ENCODE measurements at regions not wholly inside any gene's neighbourhood (a gene's known extent, or its start where the extent isn't known, plus 50 kb on each side); places are given as distances from the start of the nearest gene placed in this dataset.

DNA sequence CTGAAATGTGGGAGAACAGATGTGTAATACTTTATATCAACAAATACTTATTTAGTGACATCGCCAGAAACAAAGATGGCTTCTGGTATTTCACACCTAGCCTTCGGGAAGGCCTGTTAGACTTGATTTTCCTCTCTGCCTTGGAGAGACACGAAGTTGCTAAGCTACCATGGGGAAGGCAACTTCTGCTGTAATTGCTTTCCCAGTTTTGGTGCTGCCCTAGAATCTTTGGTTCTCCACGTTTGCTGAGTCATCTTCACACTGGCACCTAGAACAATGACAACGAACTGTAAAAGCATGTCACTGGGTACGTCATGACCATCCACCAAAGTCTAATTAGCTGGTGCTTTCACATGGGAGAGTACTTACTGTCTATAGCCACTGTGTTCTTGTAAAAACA is 58.7 kb upstream of the ACTR3 start:
- H3K4me1 ChIP-seq (ENCODE audit: insufficient read depth) = no peaks in the 10 kb centered on the region
- H3K9me2 ChIP-seq (ENCODE audit: insufficient read depth) = 0 out of 2 replicates have a peak, but pooled peaks cover 5% of the 10 kb centered on the region
- peak overlapping the region; percentile 45 for H2AFZ ChIP-seq
- no peaks in the 10 kb centered on the region for H3K36me3 ChIP-seq (ENCODE audit: insufficient read depth)
- H3K27me3 Mint-ChIP-seq (ENCODE audit: insufficient read depth, low read depth, poor library complexity) = peaks cover 7% of the 10 kb centered on the region
- no peak for TF ChIP-seq EZH2phosphoT487 (IDR thresholded peaks at IDR 0.05; ENCODE audit: unreplicated experiment)
- TF ChIP-seq, protein P1, sequence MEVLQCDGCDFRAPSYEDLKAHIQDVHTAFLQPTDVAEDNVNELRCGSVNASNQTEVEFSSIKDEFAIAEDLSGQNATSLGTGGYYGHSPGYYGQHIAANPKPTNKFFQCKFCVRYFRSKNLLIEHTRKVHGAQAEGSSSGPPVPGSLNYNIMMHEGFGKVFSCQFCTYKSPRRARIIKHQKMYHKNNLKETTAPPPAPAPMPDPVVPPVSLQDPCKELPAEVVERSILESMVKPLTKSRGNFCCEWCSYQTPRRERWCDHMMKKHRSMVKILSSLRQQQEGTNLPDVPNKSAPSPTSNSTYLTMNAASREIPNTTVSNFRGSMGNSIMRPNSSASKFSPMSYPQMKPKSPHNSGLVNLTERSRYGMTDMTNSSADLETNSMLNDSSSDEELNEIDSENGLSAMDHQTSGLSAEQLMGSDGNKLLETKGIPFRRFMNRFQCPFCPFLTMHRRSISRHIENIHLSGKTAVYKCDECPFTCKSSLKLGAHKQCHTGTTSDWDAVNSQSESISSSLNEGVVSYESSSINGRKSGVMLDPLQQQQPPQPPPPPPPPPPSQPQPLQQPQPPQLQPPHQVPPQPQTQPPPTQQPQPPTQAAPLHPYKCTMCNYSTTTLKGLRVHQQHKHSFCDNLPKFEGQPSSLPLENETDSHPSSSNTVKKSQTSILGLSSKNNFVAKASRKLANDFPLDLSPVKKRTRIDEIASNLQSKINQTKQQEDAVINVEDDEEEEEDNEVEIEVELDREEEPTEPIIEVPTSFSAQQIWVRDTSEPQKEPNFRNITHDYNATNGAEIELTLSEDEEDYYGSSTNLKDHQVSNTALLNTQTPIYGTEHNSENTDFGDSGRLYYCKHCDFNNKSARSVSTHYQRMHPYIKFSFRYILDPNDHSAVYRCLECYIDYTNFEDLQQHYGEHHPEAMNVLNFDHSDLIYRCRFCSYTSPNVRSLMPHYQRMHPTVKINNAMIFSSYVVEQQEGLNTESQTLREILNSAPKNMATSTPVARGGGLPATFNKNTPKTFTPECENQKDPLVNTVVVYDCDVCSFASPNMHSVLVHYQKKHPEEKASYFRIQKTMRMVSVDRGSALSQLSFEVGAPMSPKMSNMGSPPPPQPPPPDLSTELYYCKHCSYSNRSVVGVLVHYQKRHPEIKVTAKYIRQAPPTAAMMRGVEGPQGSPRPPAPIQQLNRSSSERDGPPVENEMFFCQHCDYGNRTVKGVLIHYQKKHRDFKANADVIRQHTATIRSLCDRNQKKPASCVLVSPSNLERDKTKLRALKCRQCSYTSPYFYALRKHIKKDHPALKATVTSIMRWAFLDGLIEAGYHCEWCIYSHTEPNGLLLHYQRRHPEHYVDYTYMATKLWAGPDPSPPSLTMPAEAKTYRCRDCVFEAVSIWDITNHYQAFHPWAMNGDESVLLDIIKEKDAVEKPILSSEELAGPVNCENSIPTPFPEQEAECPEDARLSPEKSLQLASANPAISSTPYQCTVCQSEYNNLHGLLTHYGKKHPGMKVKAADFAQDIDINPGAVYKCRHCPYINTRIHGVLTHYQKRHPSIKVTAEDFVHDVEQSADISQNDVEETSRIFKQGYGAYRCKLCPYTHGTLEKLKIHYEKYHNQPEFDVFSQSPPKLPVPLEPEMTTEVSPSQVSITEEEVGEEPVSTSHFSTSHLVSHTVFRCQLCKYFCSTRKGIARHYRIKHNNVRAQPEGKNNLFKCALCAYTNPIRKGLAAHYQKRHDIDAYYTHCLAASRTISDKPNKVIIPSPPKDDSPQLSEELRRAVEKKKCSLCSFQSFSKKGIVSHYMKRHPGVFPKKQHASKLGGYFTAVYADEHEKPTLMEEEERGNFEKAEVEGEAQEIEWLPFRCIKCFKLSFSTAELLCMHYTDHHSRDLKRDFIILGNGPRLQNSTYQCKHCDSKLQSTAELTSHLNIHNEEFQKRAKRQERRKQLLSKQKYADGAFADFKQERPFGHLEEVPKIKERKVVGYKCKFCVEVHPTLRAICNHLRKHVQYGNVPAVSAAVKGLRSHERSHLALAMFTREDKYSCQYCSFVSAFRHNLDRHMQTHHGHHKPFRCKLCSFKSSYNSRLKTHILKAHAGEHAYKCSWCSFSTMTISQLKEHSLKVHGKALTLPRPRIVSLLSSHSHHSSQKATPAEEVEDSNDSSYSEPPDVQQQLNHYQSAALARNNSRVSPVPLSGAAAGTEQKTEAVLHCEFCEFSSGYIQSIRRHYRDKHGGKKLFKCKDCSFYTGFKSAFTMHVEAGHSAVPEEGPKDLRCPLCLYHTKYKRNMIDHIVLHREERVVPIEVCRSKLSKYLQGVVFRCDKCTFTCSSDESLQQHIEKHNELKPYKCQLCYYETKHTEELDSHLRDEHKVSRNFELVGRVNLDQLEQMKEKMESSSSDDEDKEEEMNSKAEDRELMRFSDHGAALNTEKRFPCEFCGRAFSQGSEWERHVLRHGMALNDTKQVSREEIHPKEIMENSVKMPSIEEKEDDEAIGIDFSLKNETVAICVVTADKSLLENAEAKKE (CRISPR knock-in tag; IDR thresholded peaks at IDR 0.05) = no peak
- TF ChIP-seq NANOG (IDR thresholded peaks at IDR 0.05; ENCODE audit: borderline replicate concordance) = no peak
- TF ChIP-seq CREB1 (CRISPR knock-in tag; IDR thresholded peaks at IDR 0.05; ENCODE audit: low read depth) = no peak
- no peak for TF ChIP-seq POLR2AphosphoS5 (IDR thresholded peaks at IDR 0.05; ENCODE audit: low read depth)
- TF ChIP-seq, protein P2, sequence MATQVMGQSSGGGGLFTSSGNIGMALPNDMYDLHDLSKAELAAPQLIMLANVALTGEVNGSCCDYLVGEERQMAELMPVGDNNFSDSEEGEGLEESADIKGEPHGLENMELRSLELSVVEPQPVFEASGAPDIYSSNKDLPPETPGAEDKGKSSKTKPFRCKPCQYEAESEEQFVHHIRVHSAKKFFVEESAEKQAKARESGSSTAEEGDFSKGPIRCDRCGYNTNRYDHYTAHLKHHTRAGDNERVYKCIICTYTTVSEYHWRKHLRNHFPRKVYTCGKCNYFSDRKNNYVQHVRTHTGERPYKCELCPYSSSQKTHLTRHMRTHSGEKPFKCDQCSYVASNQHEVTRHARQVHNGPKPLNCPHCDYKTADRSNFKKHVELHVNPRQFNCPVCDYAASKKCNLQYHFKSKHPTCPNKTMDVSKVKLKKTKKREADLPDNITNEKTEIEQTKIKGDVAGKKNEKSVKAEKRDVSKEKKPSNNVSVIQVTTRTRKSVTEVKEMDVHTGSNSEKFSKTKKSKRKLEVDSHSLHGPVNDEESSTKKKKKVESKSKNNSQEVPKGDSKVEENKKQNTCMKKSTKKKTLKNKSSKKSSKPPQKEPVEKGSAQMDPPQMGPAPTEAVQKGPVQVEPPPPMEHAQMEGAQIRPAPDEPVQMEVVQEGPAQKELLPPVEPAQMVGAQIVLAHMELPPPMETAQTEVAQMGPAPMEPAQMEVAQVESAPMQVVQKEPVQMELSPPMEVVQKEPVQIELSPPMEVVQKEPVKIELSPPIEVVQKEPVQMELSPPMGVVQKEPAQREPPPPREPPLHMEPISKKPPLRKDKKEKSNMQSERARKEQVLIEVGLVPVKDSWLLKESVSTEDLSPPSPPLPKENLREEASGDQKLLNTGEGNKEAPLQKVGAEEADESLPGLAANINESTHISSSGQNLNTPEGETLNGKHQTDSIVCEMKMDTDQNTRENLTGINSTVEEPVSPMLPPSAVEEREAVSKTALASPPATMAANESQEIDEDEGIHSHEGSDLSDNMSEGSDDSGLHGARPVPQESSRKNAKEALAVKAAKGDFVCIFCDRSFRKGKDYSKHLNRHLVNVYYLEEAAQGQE (IDR thresholded peaks at IDR 0.05; ENCODE audit: unreplicated experiment) = no peak
- no peak for TF ChIP-seq ZNF114 (CRISPR knock-in tag; IDR thresholded peaks at IDR 0.05)
- TF ChIP-seq EZH2 (IDR thresholded peaks at IDR 0.05; ENCODE audit: low read depth, unreplicated experiment) = no peak
- TF ChIP-seq, protein P3, sequence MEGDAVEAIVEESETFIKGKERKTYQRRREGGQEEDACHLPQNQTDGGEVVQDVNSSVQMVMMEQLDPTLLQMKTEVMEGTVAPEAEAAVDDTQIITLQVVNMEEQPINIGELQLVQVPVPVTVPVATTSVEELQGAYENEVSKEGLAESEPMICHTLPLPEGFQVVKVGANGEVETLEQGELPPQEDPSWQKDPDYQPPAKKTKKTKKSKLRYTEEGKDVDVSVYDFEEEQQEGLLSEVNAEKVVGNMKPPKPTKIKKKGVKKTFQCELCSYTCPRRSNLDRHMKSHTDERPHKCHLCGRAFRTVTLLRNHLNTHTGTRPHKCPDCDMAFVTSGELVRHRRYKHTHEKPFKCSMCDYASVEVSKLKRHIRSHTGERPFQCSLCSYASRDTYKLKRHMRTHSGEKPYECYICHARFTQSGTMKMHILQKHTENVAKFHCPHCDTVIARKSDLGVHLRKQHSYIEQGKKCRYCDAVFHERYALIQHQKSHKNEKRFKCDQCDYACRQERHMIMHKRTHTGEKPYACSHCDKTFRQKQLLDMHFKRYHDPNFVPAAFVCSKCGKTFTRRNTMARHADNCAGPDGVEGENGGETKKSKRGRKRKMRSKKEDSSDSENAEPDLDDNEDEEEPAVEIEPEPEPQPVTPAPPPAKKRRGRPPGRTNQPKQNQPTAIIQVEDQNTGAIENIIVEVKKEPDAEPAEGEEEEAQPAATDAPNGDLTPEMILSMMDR (conservative IDR thresholded peaks at IDR 0.05; ENCODE audit: low read depth in 2 of 2) = no peak
- no peaks in the 10 kb centered on the region for H3K9me3 Mint-ChIP-seq
- H3K4me2 ChIP-seq = no peak overlapping the region
- H3F3A ChIP-seq (replicated peaks; ENCODE audit: low read depth) = no peaks in the 10 kb centered on the region
- no peaks in the 10 kb centered on the region; the same call in 2 of the 3 replicates for H3K36me3 Mint-ChIP-seq (ENCODE audit: low read depth)
- H3K4me3 ChIP-seq = no peak overlapping the region
- no peak overlapping the region for H3K27ac ChIP-seq (ENCODE audit: low read depth)
- no peaks in the 10 kb centered on the region for H3K27me3 ChIP-seq (ENCODE audit: insufficient read depth)
- ATAC-seq = no peak
- no peak overlapping the region for H3K4me3 Mint-ChIP-seq
- no peaks in the 10 kb centered on the region for H4K20me1 ChIP-seq (replicated peaks; ENCODE audit: insufficient read depth)
- H3K79me2 ChIP-seq (replicated peaks; ENCODE audit: insufficient read depth) = no peaks in the 10 kb centered on the region
- no peak for DNase-seq (ENCODE audit: low spot score)
- H3K27ac Mint-ChIP-seq = no peak overlapping the region
- H3K4me1 Mint-ChIP-seq = peaks cover 9% of the 10 kb centered on the region; the same call in 2 of the 3 replicates
